IMR-90 (cell line): ENCODE measurements at regions not wholly inside any gene's neighbourhood (a gene's known extent, or its start where the extent isn't known, plus 50 kb on each side); places are given as distances from the start of the nearest gene placed in this dataset.

Source experiments
- CTCF ChIP-seq: conservative IDR thresholded peaks from 2 replicates; pipeline ENCODE4 v1.5.1; 2012; ENCODE audit warnings: mild to moderate bottlenecking, low read depth, low read length, improper control_type of control experiment
- RAD21 ChIP-seq: IDR thresholded peaks from 2 replicates; pipeline ENCODE4 v1.6.1; 2012; ENCODE audit warnings: low read length, improper control_type of control experiment

- TF ChIP-seq CTCF (no peak), RAD21 (no peak)
Measured at GRCh38 chr12:125804660-125805059, 739.4 kb downstream of the AACS start.
